ENCODE measurements at regions not wholly inside any gene's neighbourhood (a gene's known extent, or its start where the extent isn't known, plus 50 kb on each side); places are given as distances from the start of the nearest gene placed in this dataset.

GRCh38 chr10:29922892-29923291 lies 136.5 kb downstream of the JCAD start:
- H3K4me3 ChIP-seq, result no peak overlapping the region
- H3K27ac ChIP-seq, result peak overlapping the region; percentile 67 to 70
- H3K27me3 ChIP-seq, result no peaks in the 10 kb centered on the region
- H3K4me1 ChIP-seq, result no peaks in the 10 kb centered on the region
- no peaks in the 10 kb centered on the region for H3K36me3 ChIP-seq
- TF ChIP-seq POLR2A (IDR thresholded peaks at IDR 0.05), result no peak
- TF ChIP-seq CTCF (IDR thresholded peaks at IDR 0.05), result no peak
- DNase-seq (ENCODE audit: low spot score in 2 of 2), result peak in 1 of 2 donors; percentile 63
- intact Hi-C loops (cut with DNase I; ENCODE audit: low total_unique reads), result no loop called here
- H3K9me3 ChIP-seq, result no peaks in the 10 kb centered on the region

- intact Hi-C loops (cut with DNase I; ENCODE audit: low total_unique reads), result no loop called here
- Histone ChIP-seq H3K27me3 (no peaks in the 10 kb centered on the region), H3K36me3 (no peaks in the 10 kb centered on the region), H3K4me1 (no peaks in the 10 kb centered on the region), H3K4me3 (no peak overlapping the region), H3K27ac (peak overlapping the region in 1 of 2 donors; percentile 70), H3K9me3 (no peaks in the 10 kb centered on the region)
- DNase-seq (ENCODE audit: low spot score in 2 of 2), result no peak
- TF ChIP-seq CTCF (IDR thresholded peaks at IDR 0.05), result no peak
- no peak for TF ChIP-seq POLR2AphosphoS5 (IDR thresholded peaks at IDR 0.05)
- no peak for TF ChIP-seq POLR2A (IDR thresholded peaks at IDR 0.05)
These were observed 137.2 kb downstream of the JCAD start for GRCh38 chr10:29922226-29922625.

- peak overlapping the region in 2 of 3 donors; percentile 27 to 39 for H3K4me3 ChIP-seq
- no peaks in the 10 kb centered on the region for H3K27me3 ChIP-seq
- intact Hi-C loops (cut with DNase I; ENCODE audit: low total_unique reads), result no loop called here
- H3K36me3 ChIP-seq, result no peaks in the 10 kb centered on the region
- peak in 1 of 2 donors; percentile 67 for DNase-seq (ENCODE audit: low spot score in 2 of 2)
- no peaks in the 10 kb centered on the region for H3K4me1 ChIP-seq
- peak overlapping the region; percentile 64 to 71 for H3K27ac ChIP-seq
- no peak for TF ChIP-seq POLR2A (IDR thresholded peaks at IDR 0.05)
- no peak for TF ChIP-seq POLR2AphosphoS5 (IDR thresholded peaks at IDR 0.05)
- TF ChIP-seq CTCF (IDR thresholded peaks at IDR 0.05), result no peak
- no peaks in the 10 kb centered on the region for H3K9me3 ChIP-seq
These were observed 138.3 kb downstream of the JCAD start for GRCh38 chr10:29921071-29921446.

- no peaks in the 10 kb centered on the region for H3K36me3 ChIP-seq
- H3K9me3 ChIP-seq, result no peaks in the 10 kb centered on the region
- peak overlapping the region in 2 of 3 donors; percentile 27 to 39 for H3K4me3 ChIP-seq
- peak overlapping the region; percentile 64 to 71 for H3K27ac ChIP-seq
- TF ChIP-seq POLR2A (IDR thresholded peaks at IDR 0.05) (no peak), CTCF (IDR thresholded peaks at IDR 0.05) (no peak), POLR2AphosphoS5 (IDR thresholded peaks at IDR 0.05) (no peak)
- no peak for DNase-seq (ENCODE audit: low spot score in 2 of 2)
- no peaks in the 10 kb centered on the region for H3K4me1 ChIP-seq
- intact Hi-C loops (cut with DNase I; ENCODE audit: low total_unique reads), result no loop called here
- H3K27me3 ChIP-seq, result no peaks in the 10 kb centered on the region
These were observed 138.8 kb downstream of the JCAD start for GRCh38 chr10:29920408-29921070.

GRCh38 chr10:29918623-29919400 lies 140.6 kb downstream of the JCAD start:
- DNase-seq (ENCODE audit: low spot score in 2 of 2), result no peak
- no peak overlapping the region for H3K27ac ChIP-seq
- no peaks in the 10 kb centered on the region for H3K4me1 ChIP-seq
- intact Hi-C loops (cut with DNase I; ENCODE audit: low total_unique reads), result no loop called here
- no peaks in the 10 kb centered on the region for H3K36me3 ChIP-seq
- H3K27me3 ChIP-seq, result no peaks in the 10 kb centered on the region
- no peaks in the 10 kb centered on the region for H3K9me3 ChIP-seq
- no peak overlapping the region for H3K4me3 ChIP-seq
- TF ChIP-seq CTCF (IDR thresholded peaks at IDR 0.05), result no peak
- TF ChIP-seq POLR2AphosphoS5 (IDR thresholded peaks at IDR 0.05), result no peak
- TF ChIP-seq POLR2A (IDR thresholded peaks at IDR 0.05), result no peak

All from breast epithelium (tissue), 4 donors.